HL-60/S4 (cell line): ENCODE measurements at regions not wholly inside any gene's neighbourhood (a gene's known extent, or its start where the extent isn't known, plus 50 kb on each side); places are given as distances from the start of the nearest gene placed in this dataset.
"Not testable (repeated sequence)": the region's sequence is repeated elsewhere in the genome, so short reads cannot be mapped to it uniquely, and the experiment has no call there.

Experiments
- in situ Hi-C: fragments of 300-500 bp; cut with MboI; formaldehyde crosslinking; loops from 2 replicates; pipeline ENCODE4 v1.14.3; 2022; ENCODE audit warnings: low sequenced_read_pairs

DNA sequence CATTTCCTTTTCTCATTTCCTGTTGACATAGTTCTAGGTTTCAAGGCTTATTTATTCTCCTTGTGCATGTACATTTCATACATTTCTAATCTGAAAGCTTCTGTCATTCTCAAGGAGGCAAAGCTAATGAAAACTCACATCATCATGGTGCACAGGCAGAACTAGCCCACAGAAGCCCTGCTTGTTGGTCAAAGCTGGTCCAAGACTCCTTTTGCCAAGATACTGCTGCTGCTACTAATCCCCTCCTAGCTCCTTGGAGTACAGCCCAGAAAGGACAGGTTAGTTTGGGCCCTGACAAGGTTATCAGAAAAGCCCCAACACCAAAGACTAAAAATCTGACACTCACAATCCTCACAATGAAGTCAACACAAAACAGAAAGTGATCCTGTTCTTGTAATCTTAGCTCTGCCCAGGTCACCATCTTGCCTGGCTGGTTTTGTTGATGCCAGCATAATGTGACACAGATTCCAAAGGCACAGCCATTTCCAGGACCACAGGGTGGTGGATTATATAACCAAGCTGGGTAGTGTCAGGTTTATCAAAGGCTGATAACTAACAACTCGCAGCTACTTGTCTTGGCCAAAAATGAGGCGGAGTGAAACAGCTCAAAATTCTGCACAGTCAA is 417.4 kb downstream of the NDFIP2 start:
- in situ Hi-C loops, result no loop called here

DNA sequence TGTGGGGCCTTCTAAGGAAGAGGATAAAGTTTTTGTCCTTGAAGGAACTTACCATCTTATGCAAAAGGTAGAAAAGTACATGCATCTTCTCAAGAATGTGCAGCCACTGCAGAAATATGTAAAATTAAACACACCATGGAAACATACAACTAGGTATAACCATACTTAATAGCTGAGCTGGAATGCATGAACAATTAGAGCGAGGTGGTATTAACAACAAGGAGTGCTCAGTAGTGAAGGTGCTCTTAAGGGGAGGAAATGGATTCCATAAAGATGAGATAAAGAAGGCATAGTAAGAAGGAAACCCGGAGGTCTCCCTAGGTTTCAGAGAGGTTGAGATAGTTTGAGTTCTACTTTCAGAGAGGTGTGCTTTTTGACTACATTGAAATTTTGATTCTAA is 415.9 kb downstream of the NDFIP2 start:
- in situ Hi-C loops, result no loop called here

DNA sequence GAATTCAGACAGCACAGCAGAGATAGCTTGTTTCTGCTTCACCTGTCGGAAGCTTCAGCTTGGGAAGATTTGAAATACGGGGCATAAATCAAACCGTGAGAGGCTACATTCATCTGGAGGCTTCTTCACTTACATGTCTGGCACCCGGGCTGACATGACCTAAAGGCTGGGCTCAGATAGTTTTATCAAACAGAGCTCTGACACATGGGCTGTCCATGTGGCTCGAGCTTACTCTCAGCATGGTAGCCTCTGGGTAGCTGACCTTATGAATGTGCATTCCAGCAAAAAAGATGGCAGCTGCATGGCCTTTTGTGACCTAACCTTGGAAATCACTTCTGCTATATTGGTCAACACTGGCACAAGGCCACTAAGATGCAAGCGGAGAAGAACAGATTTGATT is 414.5 kb downstream of the NDFIP2 start:
- in situ Hi-C loops, result no loop called here

DNA sequence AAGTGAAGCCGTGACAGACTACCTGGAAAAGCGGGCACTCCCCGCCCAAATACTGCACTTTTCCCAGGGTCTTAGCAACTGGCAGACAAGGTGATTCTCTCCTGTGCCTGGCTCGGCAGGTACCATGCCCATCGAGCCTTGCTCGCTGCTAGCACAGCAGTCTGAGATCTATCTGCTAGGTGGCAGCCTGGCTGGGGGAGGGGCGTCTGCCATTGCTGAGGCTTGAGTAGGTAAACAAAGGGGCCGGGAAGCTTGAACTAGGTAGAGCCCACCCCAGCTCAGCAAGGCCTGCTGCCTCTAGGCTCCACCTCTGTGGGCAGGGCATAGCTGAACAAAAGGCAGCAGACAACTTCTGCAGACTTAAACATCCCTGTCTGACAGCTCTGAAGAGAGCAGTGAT is 406.3 kb downstream of the NDFIP2 start:
- in situ Hi-C loops, result not testable (repeated sequence)

DNA sequence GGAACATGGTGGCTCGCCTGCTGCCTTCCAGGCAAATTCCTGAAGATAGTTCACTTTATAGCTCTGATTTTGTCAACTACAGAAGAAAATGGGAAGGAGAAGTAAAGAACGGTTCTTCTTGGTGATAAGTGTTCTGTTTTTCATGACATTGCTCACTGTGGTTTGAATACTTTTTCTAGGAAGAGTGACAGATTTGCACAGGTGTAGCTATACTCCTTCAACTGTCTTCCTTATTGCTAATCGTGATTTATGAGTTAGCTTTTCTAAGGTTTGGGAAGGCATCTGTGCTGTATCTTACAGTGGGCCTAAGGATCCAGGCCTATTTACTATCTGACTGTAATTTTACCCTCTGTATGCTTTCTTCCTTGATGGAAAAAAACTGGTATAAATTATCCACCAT is 405.6 kb downstream of the NDFIP2 start:
- in situ Hi-C loops, result no loop called here

DNA sequence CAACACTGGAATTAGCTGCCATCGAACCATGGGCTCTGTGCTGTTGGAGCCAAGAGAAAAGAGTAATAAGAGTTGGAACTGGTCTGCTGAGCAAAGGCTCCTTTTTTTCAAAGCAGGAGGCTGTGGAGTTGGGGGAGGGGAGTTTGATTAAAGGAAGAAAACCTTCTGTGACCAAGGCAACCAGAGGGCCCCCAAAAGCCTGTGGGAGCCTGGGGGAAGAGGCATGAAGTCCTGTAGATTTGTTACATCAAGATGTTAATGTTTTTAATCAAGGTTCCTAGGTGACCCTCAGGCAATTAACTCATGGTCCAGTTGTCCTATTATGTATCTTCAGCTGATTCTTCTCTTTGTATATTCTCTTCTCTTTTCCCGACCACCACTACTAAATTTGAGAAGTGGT is 403.9 kb downstream of the NDFIP2 start:
- in situ Hi-C loops, result no loop called here

DNA sequence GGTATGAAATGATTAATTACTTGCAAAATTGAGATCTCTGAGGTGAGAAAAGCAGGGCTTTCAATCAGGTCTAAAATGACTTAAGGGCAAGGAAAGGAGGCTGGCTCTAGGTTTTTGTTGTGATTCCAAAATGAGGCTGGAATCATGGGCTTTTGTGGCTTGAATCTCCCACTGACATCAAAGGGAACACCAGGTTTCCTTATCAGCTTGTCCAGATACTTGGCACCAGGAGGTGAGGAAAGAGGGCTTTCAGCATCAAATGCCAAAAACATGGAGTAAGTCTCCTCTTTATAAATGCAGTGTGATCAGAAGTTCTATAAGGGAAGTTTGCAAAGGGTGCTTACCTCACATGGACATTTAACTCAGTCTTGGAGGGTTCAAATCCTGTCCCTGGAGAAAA is 402.3 kb downstream of the NDFIP2 start:
- in situ Hi-C loops, result no loop called here

DNA sequence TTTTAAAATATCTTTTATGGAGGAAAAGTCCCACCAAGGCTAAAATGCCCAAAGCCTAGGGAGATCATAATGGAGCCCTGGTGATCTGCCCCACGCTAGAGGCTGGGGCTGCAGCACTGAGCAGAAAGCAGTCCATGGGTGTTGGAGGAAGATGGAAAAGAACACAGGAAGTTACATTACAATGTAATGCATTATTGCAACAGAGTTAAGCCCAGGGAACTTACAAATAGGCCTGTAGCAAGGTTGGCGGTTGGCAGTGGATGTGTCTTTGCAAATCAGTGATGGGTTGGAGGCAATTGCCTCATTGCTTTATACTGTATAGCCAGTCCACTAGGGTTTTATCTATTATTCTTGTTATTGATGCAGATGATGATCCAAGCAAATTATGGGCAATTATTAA is 399.9 kb downstream of the NDFIP2 start:
- in situ Hi-C loops, result no loop called here

DNA sequence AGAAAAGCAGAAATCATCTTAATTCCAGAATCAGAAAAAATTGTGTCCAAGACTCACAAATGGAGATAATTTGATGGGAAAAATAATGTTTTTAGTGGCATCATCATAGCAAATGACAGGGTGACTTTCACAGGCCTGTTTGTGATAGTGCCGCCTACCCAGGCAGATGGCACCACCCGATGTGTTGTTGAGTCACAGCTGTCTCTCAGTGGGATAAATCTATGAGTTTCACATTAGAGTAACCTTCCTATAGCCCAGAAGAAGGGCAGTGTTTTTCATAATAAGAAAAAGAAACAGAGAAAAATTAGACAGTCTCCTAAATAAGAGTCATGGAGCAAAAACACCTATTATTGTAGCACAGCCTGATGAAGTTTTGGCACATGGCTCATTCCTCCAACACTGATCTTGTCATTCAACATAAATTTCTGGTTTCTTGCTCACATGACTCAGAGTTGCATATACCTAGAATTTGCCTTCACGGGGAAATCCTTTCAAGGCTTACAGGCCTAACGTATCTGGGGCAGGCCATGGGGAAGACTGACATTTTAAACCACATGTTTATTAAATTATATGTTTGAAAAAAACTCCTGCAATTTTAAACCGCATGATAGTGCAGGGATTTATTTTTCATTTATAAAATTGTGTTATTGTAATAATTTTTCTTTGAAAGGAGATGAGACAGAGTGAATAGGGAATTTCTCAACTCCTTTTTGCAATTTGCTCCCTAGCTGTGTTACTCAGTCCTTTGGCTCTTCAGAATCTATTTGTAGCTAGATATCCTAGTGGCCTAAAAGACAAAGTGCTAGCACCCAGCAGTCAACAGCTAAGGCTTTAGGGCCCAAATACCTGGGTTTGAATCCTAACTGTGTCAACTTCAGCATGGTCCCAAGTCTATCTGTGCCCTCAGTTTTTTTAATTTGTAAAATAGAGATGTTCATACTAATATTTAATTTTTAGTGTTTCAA is 393.7 kb downstream of the NDFIP2 start:
- in situ Hi-C loops, result no loop called here

DNA sequence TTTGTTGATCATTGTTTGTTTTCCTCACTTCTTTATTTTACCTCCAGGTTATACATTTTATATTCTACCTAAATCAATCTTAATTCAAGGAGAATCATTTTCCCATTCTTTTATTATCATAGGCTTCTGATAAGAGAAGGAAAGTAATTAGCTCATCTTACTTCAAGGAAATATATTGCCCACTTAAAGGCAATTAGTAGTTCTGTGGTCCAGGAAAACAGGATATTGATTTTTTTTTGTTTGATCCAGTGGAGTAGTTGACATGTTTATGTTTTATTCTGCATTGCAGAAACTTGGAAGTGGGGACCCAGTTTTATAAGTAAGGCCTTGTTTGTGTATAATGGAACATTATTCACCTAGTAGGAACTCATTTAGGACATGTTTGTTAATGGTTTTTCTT is 390.6 kb downstream of the NDFIP2 start:
- in situ Hi-C loops, result no loop called here

DNA sequence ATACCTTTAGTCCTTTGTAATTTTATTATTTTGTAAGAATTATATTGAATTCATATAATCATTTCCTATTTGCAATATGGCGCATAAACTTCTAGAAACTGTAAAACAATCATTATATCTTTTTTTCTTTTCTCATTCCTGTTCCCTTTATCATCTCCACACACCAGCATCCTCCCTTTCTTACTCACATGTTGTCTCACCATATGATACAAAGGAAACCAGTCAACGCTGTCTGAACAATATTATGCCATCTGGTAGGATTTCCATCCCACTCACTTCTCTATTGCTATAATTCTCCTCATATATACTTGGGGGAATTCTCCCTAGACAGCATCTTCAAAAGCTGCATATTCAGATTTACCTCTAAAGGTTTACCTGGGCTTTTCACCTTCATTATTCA is 389.8 kb downstream of the NDFIP2 start:
- in situ Hi-C loops, result no loop called here

DNA sequence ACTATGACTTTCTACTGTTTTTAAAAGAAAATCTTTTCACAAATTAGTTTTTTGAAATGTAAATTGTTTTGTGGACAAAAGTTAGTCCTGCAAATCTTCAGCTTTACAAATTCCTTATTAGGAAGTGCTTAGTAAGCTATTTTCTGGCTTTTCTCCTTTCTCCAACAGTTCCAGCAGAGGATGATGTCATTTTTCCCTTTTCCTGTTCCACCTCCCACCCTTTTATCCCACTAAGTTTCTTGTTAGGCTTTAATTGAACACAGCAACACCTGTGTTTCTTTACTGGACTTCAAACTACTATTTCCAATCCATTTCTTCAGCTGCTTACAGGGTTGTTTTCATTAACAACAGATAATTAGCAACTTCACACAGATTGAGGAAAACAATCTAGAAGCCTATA is 389.2 kb downstream of the NDFIP2 start:
- in situ Hi-C loops, result no loop called here

DNA sequence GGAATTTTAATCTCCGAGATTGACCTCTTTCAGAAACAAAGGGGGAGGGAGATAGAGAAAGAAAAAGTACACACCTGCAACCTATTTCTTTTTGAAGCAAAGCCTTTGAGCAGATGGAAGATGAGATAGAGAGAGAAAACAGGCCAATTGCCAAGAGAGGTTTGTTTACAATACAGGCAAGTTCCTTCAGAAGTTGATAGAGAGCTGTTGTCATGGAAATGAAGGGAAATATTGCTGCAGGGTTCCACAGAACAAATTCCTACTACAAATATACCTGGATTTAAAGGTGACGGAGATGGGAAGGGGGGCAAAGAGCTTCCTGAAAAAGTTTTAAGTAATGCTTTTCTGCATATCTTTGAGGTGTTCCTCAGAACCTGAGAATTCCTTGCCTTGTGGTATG is 388.4 kb downstream of the NDFIP2 start:
- in situ Hi-C loops, result no loop called here

DNA sequence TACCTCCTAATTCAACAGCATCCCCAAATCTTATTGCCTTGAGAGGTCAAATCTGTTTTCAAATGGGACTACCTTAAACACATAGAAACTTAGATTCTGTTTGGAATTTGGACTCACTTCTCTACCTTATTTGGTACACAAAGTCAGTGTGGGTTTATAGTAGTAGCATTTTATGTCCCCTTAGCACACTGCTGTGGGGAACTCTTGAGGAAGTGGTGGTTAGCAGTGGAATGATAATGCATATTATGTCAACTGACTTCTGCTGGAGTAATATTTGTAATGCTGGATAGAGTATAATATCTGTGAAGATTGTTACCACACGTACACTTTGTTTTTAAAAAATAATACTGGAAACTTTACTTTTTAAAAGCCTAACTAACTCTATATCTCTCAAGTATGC is 386.3 kb downstream of the NDFIP2 start:
- in situ Hi-C loops, result no loop called here

DNA sequence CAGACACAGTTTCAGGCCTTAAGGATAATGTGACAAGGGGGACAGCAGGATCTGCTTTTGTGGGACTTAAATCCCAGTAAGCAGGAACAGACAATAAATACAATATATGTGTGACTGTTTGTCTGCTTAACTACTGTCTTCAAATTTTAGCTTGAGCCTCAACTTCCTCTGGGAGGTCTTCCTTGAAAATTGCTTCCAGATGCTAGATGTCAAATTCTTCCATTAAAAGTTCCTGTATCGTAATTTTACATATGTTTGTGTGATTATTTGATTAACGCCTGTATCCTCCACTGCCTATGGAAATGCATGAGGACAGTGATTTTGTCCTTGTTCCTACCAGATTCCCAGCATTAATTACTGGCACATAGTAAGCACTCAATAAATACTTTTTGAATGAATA is 385.5 kb downstream of the NDFIP2 start:
- in situ Hi-C loops, result no loop called here

DNA sequence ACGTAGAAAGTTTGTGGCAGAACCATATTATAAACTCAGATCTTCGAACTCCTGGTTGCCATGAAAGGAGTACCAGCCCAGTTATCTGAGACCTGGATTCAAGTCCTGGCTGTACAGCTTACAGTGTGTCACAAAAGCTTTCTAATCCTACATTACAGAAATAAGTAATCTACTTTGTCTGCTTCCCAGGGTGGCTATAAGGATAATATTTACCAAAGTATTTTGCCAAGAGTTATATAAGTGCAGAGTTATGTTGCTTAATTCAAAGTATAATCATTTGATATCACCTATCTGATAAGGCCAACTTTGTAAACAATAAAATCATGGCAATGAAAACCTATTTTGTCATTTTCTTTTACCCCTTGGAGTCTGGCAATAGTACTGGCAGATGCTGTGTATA is 381.6 kb downstream of the NDFIP2 start:
- in situ Hi-C loops, result no loop called here

DNA sequence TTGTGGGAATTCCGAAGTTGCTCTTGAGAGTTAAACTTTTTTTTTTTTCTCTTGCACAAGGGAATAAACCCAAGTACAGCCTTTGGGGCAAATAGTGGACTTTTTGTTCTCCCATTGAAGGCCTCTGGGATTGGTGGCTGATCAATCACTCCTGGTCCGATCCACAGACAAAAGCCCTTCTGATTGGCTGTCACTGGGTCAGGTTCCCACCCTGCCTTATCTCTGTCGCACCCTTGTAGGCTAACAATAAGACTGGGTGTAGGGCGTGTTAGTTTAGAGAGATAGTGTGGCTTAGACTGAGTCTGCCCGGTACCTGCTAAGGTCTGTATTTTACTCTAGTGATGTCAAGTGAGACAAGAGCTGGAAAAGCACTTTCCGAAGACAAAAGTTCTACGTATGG is 380.8 kb downstream of the NDFIP2 start:
- in situ Hi-C loops, result no loop called here

DNA sequence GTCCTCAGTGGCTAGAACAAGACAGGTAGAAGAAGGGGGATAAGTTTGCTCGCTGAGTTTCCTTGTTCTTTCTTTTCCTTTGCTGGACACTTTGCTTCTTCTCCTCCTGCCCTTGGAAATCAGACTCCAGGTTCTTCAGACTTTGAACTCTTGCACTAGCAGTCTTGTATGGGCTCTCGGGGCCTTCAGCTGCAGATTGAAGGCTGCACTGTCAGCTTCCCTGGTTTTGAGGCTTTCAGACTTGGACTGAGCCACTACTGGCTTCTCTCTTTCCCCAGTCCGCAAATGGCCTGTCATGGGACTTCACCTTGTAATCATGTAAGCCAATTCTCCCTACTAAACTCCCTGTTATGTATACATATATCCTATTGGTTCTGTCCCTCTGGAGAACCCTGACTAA is 379.8 kb downstream of the NDFIP2 start:
- in situ Hi-C loops, result no loop called here

DNA sequence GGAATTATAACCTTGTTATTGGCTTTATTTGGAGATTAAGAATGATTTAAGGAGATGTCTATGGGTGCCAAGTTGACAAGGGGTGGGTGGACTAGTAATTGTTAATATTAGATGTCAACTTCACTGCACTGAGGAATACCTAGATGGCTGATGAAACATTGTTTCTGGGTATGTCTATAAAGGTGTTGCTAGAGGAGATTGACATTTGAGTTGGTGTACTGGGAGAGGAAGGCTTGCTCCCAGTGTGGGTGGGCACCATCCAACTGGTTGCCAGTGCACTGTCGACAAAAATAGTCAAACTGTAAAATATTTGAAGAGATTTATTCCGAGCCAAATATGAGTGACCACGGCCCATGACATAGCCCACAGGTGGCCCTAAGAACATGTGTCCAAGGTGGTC is 378.8 kb downstream of the NDFIP2 start:
- in situ Hi-C loops, result no loop called here

DNA sequence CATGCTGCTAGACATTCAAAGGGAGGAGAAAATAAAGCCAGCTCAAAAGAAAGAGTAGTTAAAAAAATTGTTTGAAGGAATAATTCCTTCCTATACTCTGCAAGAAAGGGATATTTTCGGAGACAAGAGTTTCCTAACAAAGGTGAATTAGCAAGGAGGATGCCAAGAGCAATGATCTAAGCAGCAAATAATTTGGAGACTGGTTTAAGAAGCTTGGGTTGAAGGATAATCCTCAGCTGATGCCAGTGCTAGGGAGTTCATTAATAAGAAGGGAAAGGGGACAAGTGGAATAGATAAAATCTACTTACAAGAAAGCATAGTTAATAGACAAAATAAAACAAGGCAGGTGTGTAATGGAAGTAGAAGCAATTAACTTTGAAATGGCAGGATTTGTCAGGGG is 372.3 kb downstream of the NDFIP2 start:
- in situ Hi-C loops, result no loop called here

DNA sequence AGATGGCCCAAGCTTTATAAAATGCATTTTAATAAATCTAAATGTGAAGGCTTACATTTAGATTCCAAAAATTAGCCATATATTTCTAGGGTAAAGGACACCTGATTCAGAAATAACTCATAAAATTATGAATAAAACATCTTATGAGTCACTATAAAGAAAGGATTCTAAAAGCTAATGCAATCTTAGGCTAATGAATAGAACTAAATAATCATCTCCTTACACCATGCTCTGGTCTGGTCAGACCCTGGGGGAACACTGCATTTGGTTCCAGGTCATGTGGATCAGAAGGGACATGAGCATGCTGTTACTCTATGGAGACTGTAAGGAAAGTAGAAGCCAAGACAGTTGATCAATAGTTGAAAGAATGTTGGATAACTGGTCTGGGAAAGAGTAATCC is 370.4 kb downstream of the NDFIP2 start:
- in situ Hi-C loops, result no loop called here

DNA sequence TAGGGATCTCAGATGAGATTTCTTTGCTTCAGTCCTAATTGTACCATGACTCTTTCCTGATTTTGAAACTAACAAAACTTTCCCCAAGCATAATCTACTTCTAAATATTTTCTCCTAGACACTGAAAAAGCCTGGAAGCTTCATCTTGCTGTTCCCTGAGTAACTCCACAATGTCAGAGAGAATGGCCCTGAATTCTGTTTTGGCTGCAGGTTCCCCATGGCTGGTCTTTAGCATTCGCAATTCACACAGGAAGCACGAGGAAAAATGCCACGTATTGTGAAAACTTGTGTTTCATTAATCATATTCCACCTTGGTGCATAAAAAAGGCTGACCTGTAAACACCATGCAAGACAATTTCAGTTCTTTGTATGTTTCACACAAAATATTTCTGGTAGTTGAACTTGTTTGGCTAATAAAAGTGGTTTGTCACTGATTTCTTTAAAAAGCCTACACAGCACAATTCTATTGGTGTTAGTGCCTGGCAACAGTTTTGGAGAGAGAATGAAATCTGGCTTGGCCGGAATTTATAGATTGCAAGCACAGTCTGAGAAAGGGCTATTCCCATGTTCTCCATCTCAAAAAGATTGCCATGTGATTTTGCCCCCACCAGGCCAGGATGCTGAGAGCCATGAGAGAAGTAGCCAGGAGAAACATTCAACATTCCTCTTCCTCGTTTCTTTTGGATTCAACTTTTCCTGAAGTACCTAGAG is 367.1 kb downstream of the NDFIP2 start:
- in situ Hi-C loops, result no loop called here
